GM19463 (cell line): ENCODE measurements at regions not wholly inside any gene's neighbourhood (a gene's known extent, or its start where the extent isn't known, plus 50 kb on each side); places are given as distances from the start of the nearest gene placed in this dataset.

Experiments used
- ATAC-seq: cut with Tn5 transposase; IDR thresholded peaks from one replicate; pipeline ENCODE4 v1.9.1; 2021; ENCODE audit warnings: mild to moderate bottlenecking, moderate library complexity; ENCODE audit not compliant: unreplicated experiment

- no peak for ATAC-seq
Measured at GRCh38 chr5:18027241-18027867, 393.1 kb downstream of the TAF11L14 start.

DNA sequence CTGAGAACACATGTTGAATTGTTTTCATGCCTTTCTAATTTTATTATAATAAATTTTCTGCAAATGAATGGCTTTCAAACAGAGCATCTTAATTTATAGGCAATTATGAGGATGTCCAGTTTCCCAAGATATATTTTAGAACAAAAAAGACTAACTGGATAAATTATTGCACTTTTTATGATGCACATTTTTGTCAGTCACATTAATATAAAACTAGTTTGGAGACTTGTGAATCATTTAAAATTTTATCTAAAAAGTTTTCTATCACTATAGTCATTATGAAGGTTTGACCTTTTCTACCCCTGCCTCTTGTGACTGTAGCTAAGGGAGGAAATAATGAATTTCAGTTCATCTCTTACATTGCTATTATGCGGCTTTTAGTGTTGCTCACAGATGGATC lies 393.8 kb downstream of the TAF11L14 start:
- ATAC-seq: no peak

DNA sequence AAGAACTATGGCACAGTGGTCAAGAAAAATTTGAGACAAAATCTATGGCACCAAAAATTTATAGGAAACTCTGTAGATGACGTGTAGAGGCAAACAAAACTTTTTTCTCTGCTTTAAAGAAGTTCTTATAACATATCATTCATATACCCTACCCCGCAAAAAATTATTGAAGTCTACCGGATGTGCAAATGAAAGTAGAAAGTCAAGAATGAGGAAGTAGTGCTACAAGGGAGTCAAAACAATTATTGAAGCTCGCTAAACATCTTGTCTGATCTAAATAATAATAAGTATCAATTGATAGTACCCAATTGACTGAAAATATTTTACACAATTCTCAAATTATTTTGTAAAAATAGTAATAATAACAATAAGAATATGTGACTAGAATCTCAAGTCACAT lies 398.5 kb downstream of the TAF11L14 start:
- ATAC-seq: no peak

GRCh38 chr5:18036531-18036930 lies 402.3 kb downstream of the TAF11L14 start:
- no peak for ATAC-seq

GRCh38 chr5:18037718-18038117 lies 403.5 kb downstream of the TAF11L14 start:
- no peak for ATAC-seq

DNA sequence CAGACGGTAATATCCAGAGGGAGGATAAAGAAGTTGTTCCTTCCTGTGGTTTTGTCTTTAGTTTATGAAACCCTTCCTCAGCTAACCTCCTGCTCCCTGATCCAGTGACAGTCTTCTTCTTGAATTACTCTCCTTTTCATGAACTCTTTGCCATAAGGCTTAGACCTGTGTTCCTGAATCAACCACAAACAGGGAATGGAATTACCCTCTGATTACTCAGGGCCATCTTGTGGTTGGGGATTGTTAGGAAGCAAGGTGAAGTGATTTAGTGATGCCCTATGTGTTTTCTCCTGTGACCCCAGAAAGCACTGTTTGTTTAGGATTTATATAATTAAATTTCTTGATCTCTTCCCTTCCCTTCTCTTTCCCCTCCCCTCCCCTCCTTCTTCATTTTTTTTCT lies 409.1 kb downstream of the TAF11L14 start:
- ATAC-seq: no peak

GRCh38 chr5:18048449-18048848 lies 414.2 kb downstream of the TAF11L14 start:
- ATAC-seq: no peak

- no peak for ATAC-seq
Measured at GRCh38 chr5:18050345-18050744, 416.1 kb downstream of the TAF11L14 start.

DNA sequence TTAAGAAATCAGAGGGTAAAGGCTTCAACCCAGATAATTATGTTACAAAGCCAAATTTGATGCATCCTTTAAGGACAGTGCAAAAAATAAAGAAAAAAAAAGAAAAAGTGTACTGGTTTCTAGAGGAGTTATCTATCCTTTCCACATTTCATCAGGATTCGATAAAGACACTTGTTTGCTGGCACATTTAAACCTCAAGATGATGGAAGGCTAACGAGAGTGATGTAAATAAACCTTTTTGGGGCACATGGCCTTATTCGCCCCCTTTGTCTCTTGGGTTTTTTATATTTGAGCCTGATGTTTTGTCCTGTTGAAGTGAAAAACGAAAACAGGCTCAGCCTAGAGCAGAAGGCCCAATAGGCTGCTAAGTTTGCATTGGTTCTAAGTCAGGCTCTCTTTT lies 416.5 kb downstream of the TAF11L14 start:
- ATAC-seq: no peak

DNA sequence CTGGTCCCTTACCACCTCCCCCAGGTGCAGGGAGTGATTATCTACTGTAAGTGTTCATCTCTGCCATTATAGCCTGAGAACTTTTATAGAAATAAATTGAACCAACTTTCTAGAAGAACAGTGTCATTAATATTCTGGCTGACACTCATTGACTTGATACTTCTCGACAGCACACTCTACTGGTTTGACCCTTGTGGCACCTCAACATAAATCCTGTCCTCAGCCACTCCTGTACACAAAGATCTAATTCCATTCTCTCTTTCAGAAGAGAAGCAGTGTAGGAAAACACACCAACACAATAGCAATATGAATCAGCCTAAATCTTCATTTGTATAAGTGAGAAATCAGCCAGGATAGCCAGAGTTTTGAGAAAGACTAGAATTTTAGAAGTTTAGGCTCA lies 417.7 kb downstream of the TAF11L14 start:
- ATAC-seq: no peak

- no peak for ATAC-seq
Measured at GRCh38 chr5:18052569-18052968, 418.3 kb downstream of the TAF11L14 start.

DNA sequence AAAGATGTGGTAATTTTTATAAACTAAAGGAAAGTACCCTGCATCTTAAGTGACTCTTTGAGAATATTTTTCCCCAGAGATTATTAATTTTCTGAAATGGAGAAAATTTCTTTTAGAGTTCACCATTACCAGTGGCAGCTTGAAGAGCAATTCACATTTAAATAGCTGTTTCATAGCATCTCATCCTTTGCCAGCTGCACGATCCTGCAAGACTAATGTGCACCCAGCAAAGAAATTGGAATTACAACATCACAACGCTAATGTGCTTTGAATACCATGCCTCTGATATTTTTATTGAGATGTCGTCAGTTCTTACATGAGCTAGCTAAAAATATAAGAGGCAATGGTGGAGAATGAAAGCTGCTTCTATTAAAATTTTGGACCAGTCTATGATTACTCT lies 423.5 kb downstream of the TAF11L14 start:
- ATAC-seq: no peak

- no peak for ATAC-seq
Measured at GRCh38 chr5:18067615-18068014, 433.4 kb downstream of the TAF11L14 start.

- ATAC-seq: no peak
Measured at GRCh38 chr5:18068826-18069225, 434.6 kb downstream of the TAF11L14 start.

DNA sequence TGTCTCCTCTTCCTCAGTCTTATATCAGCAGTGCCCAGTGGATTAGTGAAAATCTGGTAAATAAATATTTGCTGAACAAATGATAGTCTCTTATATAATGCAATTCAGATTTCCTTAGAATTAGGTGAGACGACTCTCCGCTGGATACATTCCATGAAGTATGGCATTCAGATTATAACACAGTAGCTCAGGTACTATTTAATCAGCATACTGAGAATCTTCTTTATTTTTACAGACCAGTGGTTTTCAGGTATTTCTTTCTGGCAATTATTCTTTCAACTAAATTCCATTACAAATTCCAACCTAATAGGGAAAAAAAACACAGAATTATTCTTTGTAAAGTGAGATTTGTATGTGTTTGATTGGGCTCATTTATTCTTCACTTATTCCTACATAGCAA lies 435.5 kb downstream of the TAF11L14 start:
- ATAC-seq: no peak

- ATAC-seq: no peak
Measured at GRCh38 chr5:18072600-18072999, 438.3 kb downstream of the TAF11L14 start.

- ATAC-seq: no peak
Measured at GRCh38 chr5:18074961-18075360, 440.7 kb downstream of the TAF11L14 start.

DNA sequence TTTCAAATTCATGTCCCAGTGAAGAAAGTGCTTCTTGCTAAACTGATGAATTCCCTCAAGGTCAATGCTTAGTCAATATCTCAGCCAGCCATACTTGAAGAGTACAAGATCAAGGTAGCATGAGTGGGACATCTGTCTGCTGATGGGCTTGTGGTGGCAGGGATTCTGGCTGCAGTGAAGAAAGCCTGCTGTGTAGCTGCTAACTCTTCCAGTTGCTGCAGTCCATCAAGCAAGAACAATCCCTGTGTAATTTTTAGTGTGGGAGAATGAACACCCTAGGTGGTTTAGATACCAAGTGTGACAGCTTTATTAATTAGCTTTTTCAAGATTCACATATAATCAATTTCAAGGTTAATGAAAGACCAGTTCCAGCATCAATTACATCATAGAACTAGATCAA lies 443.9 kb downstream of the TAF11L14 start:
- no peak for ATAC-seq

DNA sequence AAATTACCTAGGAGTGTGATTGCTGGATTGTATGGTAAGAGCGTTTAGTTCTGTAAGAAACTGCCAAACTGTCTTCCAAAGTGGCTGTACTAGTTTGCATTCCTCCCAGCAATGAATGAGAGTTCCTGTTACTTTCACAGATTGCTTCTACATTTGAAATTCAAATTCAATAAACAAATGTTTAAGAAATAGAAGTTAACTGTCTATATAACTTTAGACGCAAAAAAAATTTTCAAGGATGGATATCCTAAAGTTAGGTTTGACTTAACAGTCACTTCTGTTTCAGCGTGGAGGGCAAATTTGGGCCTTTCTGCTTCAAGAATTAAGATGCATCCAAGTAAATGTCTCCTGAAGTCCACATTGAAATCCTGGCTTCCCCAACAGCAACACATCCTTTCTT lies 445.6 kb downstream of the TAF11L14 start:
- ATAC-seq: no peak

DNA sequence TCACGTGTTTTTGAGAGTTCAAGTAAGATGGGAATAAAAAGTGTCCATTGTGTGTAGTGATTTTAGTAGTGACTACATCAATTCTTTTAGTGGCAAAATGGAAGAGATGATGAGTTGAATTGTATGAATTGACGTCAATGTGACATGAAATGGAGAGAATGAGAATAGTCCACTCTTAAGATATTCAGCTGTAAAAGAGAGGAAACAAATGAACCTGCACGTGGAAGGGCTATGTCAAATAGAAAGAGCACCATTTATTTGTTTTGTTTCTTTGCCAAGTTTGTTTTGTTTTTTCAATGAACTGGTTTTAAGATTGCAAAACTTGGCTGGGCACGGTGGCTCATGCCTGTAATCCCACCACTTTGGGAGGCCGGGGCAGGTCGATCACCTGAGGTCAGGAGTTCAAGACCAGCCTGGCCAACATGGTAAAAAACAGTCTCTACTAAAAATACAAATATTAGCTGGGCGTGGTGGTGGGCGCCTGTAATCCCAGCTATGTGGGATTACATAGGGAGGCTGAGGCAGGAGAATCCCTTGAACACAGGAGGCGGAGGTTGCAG lies 453.8 kb downstream of the TAF11L14 start:
- no peak for ATAC-seq

GRCh38 chr5:18090177-18090576 lies 455.9 kb downstream of the TAF11L14 start:
- ATAC-seq: no peak

DNA sequence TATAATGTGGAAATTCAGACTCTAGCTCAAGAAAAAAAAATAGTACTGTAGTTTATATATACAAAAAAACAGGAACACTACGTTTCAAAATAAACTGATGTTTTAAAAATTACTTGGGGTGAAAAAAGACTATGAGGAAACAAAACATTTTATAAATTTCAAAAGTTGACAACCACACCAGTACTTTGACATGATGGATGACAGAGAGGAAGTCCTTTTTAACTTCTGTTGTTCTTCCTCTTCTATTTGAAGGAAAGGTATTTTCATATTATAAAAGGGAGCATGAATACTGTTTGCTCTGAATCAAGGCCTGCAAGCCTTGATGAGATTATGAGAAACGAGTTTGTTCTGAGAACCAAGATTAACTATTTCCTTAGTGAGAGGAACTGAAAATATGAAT lies 456.9 kb downstream of the TAF11L14 start:
- ATAC-seq: no peak

- no peak for ATAC-seq
Measured at GRCh38 chr5:18091758-18092157, 457.5 kb downstream of the TAF11L14 start.
